GM12891 (cell line): ENCODE measurements at regions not wholly inside any gene's neighbourhood (a gene's known extent, or its start where the extent isn't known, plus 50 kb on each side); places are given as distances from the start of the nearest gene placed in this dataset.

ENCODE experiments used
- POLR2A ChIP-seq: IDR thresholded peaks from 2 replicates; pipeline ENCODE4 v1.6.1; 2011; ENCODE audit warnings: low read depth, low read length, control low read depth
- POLR2AphosphoS5 ChIP-seq: IDR thresholded peaks from 2 replicates; pipeline ENCODE4 v1.6.1; 2011; ENCODE audit warnings: low read depth, low read length, control low read depth
- SPI1 ChIP-seq: IDR thresholded peaks from 2 replicates; pipeline ENCODE4 v1.6.1; 2011; ENCODE audit warnings: low read depth, low read length, control low read depth

DNA sequence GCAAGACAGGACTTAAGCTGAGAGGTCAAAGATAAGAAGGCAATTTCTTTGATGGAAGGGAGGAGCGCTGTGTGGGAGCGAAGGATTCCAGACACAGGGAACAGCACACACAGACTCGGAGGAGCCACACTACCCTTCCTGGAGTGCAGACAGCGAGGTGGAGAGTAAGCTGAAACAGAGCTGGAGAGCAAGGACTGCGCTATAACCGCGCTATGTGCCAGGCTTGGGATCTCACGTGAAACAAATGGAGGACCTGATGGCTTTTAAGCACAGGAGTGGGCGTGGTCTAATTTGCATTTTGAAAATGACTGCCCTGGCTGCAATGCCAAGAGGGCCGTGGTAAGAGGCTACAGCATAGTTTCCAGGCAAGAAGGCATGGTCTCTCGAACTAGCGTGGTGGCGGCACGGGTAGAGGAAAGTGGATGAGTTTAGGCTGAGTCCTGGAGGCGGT is 113.9 kb upstream of the SORBS2 start:
- TF ChIP-seq SPI1 (no peak), POLR2A (no peak), POLR2AphosphoS5 (no peak)
